NCI-H1417 (cell line): ENCODE measurements at regions not wholly inside any gene's neighbourhood (a gene's known extent, or its start where the extent isn't known, plus 50 kb on each side); places are given as distances from the start of the nearest gene placed in this dataset.

Experiments used
- DNase-seq, 3 experiments: peaks; one replicate each; lab custom pipeline; 2025; lab: John Stamatoyannopoulos, UW

- no peak for DNase-seq
Observed at GRCh38 chr2:128380061-128380889, 61.6 kb upstream of the HS6ST1 start.

- peak; percentile 69 to 92 (median 72) for DNase-seq
Observed at GRCh38 chr2:128380961-128381938, 62.6 kb upstream of the HS6ST1 start.

GRCh38 chr2:128384446-128384845, 65.8 kb upstream of the HS6ST1 start:
- DNase-seq, result no peak

- DNase-seq, result no peak
Observed at GRCh38 chr2:128384956-128385355, 66.3 kb upstream of the HS6ST1 start.

DNA sequence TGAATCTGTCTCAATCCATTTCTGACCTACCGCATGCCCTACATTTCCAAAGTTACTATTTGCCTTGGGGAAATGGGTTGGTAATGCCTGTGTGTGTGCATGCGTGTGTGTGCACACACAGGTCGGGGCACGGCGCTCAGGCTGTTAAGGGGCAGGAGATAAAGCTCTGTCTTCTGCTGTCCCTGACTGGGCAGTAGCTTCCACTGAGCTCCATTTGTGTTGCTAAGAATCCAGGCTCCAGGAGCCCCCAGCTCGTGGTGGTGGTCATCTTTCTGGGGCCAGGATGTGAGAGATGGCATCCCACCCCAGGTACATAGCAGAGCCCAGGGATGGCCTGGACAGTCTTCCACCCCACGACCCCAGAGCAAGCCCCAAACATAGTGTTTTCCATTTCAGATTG, 66.7 kb upstream of the HS6ST1 start:
- no peak for DNase-seq

DNA sequence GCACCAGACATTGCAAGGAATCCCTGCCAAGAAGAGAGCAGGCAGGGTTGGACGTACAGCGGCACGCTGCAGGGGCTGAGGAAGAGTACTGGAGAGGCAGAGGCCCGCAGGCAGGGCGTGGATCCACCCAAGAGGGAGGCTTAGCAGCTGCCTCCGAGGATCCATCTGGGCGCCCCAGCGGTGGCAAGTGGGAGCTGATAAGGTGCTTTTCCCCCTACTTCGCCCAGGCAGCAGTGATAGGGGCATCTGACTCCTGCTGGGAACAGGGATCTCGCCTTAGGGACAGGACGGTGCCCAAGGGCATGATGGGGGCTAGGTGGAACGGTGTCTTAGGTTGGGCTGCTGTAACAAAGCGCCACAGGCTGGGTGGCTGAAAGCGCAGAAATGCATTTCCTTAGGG, 67.4 kb upstream of the HS6ST1 start:
- no peak for DNase-seq

- no peak for DNase-seq
Observed at GRCh38 chr2:128388499-128388941, 69.9 kb upstream of the HS6ST1 start.

DNA sequence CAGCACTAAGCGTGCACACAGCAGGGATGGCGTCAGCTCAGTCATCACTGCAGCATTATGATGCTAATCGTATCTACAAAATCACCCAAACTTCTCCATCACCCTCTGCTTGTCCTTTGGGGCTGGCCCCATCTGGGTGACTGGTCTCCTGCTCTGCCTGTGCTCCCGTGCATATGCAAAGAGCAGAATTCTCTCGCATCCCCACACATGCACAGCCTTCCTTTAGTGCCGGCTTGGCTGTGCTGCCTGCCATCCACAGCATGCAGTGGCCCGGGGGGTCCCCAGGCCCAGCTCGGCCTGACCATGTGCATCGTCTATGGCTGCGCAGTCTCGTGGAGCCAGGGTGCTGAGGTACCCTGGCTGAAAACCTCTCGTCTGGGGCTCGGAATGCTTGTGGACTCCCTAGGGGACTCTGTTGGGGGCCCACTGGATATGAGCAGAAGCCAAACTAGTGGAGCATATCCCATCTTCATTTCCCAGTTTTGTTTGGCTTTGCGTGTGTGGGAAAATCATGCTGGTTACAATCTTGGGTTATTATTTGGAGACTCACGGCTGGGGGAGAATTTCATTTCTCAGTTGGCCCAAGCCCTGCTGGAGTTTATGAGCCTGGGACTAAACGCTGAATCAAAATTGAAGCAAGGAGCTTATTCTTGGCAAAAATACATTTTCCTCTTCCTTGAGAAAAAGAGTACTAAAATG, 70.9 kb upstream of the HS6ST1 start:
- no peak for DNase-seq

- DNase-seq, result no peak
Observed at GRCh38 chr2:128390256-128390990, 71.8 kb upstream of the HS6ST1 start.

DNA sequence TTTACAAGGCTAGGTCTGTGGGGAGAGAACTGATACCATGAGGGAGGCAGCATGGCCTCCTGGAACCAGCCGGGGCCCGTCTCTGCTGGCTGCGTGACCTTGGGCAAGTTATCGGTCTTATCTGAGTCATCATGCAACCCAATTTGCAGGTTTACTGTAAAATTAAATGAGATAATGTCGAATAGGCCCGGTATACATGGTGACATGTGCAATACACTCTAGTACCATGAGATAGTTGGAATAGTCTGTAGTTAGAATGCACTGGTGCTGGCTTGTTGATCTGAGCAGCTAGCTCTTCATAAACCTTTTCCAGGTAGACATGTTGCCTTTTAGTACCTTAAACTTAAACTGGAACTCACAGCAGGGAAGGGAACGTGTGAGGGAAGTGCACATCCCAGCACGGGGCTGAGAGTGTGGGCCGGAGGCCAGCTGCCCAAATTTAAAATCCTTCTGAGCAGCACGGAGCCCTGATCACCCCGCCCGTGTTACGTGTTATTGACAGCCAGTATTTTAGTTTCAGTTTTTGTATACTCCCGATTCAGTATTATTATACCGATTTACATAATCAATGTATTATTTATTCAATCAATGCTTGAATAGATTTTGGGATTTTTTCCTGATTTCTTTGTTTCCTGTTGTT, 72.4 kb upstream of the HS6ST1 start:
- no peak for DNase-seq

DNA sequence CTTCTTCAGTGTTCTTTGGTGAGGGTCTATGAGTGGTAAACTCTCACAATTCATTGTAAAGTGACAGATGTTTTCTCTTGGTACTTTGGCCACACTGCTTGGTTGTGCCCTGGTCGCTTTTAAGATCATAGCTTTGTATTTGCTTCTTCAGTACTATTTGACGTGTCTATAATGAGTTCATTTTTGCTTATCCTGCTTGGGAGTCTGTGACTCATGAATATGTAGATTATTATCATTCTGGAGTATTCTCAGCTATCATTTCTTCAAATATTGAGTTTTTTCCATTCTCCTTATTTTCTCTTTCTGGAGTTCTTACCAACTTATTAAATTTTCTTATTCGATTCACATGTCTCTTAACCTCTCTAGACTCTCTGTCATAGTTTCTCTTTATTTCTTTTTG, 73.0 kb upstream of the HS6ST1 start:
- DNase-seq, result no peak

DNA sequence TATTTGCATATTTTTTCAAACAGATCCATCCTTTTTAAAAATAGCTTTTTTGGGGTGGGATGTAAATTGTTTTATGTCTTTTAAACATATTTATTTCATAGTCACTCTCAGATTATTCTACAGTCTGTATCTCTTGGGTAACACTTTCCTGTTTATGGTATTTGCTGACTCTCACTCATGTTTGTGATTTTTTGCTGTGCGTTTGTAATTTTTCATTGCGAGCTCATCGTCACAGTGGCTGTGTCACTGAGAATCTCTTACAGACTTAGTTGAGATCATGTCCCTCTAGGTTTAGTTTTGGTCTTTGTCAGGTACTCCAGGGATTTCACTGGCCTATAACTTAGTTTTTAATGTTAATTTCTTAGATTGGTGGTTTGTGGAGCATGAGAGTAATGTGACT, 73.5 kb upstream of the HS6ST1 start:
- no peak for DNase-seq

DNA sequence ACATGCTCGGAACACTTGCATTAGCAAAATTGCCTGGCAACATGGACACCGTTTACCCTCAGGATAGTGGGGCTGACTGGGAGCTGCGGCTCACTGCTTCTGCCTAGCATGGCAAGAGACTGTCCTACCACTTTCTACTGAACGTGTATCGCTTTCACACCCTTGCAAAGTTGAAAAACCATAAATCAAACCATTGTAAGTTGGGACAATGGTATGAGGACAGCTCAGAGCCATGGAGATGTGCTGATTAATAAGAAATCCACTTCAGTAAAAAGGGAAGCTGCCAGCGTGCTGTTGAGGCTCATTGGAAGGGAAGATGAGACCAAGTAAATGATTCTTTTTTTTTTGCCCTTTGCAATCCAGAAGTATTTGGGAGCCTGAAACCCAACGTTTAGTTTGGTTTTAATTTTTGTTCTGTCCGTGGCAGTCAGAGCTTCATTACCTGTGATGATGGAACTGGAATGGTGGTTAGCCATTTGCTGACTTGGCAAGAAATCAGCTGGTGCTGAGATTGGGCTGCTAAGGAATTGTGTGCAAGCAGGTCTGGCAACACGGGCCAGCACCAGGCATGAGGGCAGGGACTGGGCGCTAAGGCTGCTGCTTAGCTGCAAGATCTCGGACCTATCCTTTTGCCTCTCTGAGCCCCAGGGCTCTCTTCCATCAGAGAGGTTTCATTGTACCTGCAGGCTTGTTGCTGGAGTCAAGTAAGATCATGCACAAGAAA, 75.5 kb upstream of the HS6ST1 start:
- peak in 1 of 3 experiments; percentile 12 for DNase-seq

DNA sequence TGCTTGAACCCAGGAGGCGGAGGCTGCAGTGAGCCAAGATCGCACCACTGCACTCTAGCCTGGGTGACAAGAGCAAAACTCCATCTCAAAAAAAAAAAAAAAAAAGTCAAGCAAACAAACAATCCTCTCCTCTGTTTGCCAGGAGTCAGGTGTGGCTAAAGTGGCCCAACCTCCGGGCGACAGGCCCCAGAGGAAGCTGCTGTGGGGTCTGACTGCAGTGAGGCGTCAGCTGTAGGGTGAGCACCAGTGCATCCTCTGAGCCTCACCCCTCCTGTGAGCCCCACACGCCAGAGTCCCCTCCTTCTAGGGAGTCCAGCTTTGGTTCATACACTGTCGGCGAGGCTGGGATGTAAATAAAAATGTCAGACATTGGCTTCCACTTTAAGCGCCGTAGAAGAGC, 76.5 kb upstream of the HS6ST1 start:
- DNase-seq, result no peak

DNA sequence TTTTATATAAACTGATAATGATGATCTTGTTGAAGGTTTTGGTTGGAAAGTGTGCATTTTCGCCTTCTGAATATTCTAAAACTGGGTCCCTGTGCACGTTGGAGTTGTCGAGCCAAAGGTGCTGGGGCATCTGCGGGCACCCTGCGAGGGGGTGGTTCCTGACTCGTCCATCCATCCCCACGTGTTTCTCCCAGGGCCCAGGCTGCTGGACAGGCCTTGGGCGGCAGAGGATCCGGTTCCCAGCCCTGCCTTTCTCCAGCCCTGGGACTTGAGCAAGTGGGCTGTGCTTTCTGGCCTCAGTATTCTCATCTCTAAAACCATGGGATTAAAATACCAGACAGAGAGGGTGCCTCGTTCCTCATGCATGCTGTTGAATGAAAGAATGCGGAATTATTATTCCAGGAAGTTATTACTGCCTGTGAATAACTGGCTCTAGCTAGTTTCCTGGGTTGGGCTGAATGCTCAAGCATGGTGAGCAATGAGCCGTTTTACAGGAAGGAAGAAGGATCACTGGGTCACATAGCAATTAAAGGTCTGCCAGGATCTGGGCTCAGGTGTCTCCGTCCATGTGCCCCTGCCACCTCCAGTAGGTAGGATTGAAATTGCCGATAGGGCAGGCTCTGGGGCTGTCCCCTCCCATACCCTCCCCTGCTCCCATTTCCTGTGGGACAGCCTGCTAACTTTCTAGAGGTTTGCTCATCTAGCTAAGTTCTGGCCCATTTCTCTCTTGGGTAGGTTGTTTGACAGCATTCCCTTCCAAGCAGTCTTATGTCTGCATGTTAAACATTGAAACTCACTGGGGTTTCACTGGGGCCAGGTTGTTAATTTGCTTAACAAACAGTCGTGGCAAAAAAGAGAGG, 77.2 kb upstream of the HS6ST1 start:
- DNase-seq, result no peak

- peak in 2 of 3 experiments; percentile 3 to 13 for DNase-seq
Observed at GRCh38 chr2:128396500-128396891, 77.8 kb upstream of the HS6ST1 start.

DNA sequence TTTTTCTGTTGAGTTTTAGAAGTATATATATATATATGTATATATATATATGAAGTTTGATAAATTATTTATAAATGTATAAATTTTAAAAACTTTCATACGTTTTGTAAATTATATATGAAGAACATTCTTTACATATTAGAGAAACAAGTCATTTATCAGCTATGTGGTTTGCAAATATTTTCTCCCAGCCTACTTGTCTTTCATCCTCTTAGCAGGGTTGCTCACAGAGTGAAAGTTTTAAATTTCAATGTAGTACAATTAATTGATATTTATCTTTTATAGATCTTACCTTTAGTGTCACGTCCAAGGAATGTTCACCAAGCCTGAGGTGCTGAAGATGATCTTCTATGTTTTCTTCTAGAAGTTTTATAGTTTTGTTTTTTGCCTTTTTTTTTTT, 78.3 kb upstream of the HS6ST1 start:
- DNase-seq, result no peak

DNA sequence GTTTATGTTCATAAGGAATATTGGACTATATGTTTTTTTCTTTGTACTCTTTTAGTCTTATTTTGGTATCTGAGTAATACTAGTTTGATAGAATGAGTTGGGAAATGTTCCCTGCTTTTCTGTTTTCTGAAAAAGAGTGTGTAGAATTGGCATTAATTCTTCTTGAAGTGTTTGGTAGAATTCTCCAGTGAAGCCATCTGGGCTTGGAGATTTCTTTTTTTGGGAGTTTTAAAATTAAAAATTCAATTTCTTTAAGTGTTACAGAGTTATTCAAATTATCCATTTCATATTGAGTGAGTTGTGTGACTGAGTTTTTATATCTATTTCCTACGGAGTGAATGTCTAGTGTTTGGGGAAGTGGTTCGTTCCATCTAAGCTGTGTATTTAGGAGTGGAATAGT, 80.6 kb upstream of the HS6ST1 start:
- DNase-seq, result no peak

DNA sequence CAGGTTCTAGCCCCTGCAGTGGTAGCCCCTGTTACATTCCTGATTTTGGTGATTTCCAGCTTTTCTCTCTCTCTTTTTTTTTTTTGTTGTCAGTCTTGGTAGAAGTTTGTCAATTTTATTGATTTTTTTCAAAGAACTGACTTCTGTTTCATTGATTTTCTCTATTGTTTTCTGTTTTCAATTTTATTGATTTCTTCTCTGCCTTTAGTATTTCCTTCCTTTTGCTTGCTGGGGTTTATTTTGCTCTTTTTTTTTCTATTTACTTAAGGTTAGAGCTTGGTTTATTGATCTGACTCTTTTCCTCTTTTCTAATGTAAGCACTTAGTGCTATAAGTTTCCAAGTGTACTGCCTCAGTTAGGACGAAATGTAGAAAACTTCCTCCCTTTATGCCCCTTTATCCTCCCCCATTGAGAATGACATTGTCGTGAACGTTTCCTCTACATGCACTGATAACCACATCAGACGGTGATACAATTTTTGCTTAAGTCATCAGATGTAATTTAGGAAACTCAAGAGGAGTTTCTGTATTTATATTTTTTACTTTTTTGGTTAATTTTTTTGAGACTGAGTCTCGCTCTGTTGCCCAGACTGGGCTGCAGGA, 81.1 kb upstream of the HS6ST1 start:
- no peak for DNase-seq
